Panc1 (cell line): ENCODE measurements at regions not wholly inside any gene's neighbourhood (a gene's known extent, or its start where the extent isn't known, plus 50 kb on each side); places are given as distances from the start of the nearest gene placed in this dataset.
A peak's percentile ranks its signal among the peaks of the same experiment; 100 is the strongest.

Source experiments
- CTCF ChIP-seq: fragments of 450-650 bp; IDR thresholded peaks from 2 replicates; pipeline ENCODE4 v1.5.1; 2017; ENCODE audit warnings: mild to moderate bottlenecking
- POLR2AphosphoS5 ChIP-seq: IDR thresholded peaks from 2 replicates; pipeline ENCODE4 v1.6.1; 2012; ENCODE audit warnings: mild to moderate bottlenecking, low read depth, low read length, moderate library complexity
- REST ChIP-seq, 2 experiments: IDR thresholded peaks; 2 replicates each; pipeline ENCODE4 v1.6.1; 2011 to 2012; ENCODE audit warnings: low read depth in 2 of 2, control low read depth in 1 of 2, low read length in 1 of 2, mild to moderate bottlenecking in 1 of 2, moderate library complexity in 1 of 2; ENCODE audit not compliant: insufficient read depth in 1 of 2
- SIN3A ChIP-seq: IDR thresholded peaks from 2 replicates; pipeline ENCODE4 v1.6.1; 2012; ENCODE audit warnings: low read depth, mild to moderate bottlenecking, low read length, moderate library complexity, borderline replicate concordance; ENCODE audit not compliant: insufficient read depth

- TF ChIP-seq POLR2AphosphoS5 (no peak), CTCF (peak; percentile 40), REST (IDR thresholded peaks at IDR 0.05; ENCODE audit: insufficient read depth in 1 of 2, low read depth in 2 of 2, low read length in 1 of 2) (no peak), SIN3A (no peak)
Measured at GRCh38 chr12:115898670-115899069, 378.8 kb downstream of the MED13L start.
